Activated naive CD8-positive, alpha-beta T cell (primary cell): ENCODE measurements at regions not wholly inside any gene's neighbourhood (a gene's known extent, or its start where the extent isn't known, plus 50 kb on each side); places are given as distances from the start of the nearest gene placed in this dataset.
"Not testable (repeated sequence)": the region's sequence is repeated elsewhere in the genome, so short reads cannot be mapped to it uniquely, and the experiment has no call there.

ENCODE experiments used
- H3K27ac Mint-ChIP-seq: one replicate; pipeline ENCODE4 v1.8.0; 2021; ENCODE audit warnings: mixed read lengths
- H3K27me3 Mint-ChIP-seq: one replicate; pipeline ENCODE4 v1.8.0; 2021; ENCODE audit warnings: mixed read lengths
- H3K36me3 Mint-ChIP-seq: one replicate; pipeline ENCODE4 v1.8.0; 2021; ENCODE audit warnings: mixed read lengths
- H3K4me1 Mint-ChIP-seq: one replicate; pipeline ENCODE4 v1.8.0; 2021; ENCODE audit warnings: low read depth, mixed read lengths
- H3K4me3 Mint-ChIP-seq: one replicate; pipeline ENCODE4 v1.8.0; 2021; ENCODE audit warnings: mild to moderate bottlenecking, mixed read lengths
- H3K9me3 Mint-ChIP-seq: one replicate; pipeline ENCODE4 v1.8.0; 2021; ENCODE audit warnings: low read depth, mixed read lengths

GRCh38 chr2:58715344-58715743 lies 474.2 kb upstream of the FANCL start:
- H3K4me1 Mint-ChIP-seq: no peaks in the 10 kb centered on the region
- no peak overlapping the region for H3K27ac Mint-ChIP-seq
- H3K4me3 Mint-ChIP-seq: no peak overlapping the region
- no peaks in the 10 kb centered on the region for H3K36me3 Mint-ChIP-seq
- H3K9me3 Mint-ChIP-seq: no peaks in the 10 kb centered on the region
- H3K27me3 Mint-ChIP-seq: no peaks in the 10 kb centered on the region

- no peaks in the 10 kb centered on the region for H3K4me1 Mint-ChIP-seq
- no peaks in the 10 kb centered on the region for H3K27me3 Mint-ChIP-seq
- H3K4me3 Mint-ChIP-seq: no peak overlapping the region
- H3K9me3 Mint-ChIP-seq: no peaks in the 10 kb centered on the region
- no peak overlapping the region for H3K27ac Mint-ChIP-seq
- no peaks in the 10 kb centered on the region for H3K36me3 Mint-ChIP-seq
Measured at GRCh38 chr2:58714238-58714637, 473.1 kb upstream of the FANCL start.

- peaks cover 5% of the 10 kb centered on the region for H3K27me3 Mint-ChIP-seq
- no peaks in the 10 kb centered on the region for H3K36me3 Mint-ChIP-seq
- no peak overlapping the region for H3K27ac Mint-ChIP-seq
- H3K4me1 Mint-ChIP-seq: no peaks in the 10 kb centered on the region
- H3K9me3 Mint-ChIP-seq: no peaks in the 10 kb centered on the region
- no peak overlapping the region for H3K4me3 Mint-ChIP-seq
Measured at GRCh38 chr2:58710795-58711279, 469.7 kb upstream of the FANCL start.

GRCh38 chr2:58709687-58710354 lies 468.7 kb upstream of the FANCL start:
- no peak overlapping the region for H3K4me3 Mint-ChIP-seq
- peaks cover 5% of the 10 kb centered on the region for H3K27me3 Mint-ChIP-seq
- no peaks in the 10 kb centered on the region for H3K36me3 Mint-ChIP-seq
- H3K4me1 Mint-ChIP-seq: no peaks in the 10 kb centered on the region
- H3K9me3 Mint-ChIP-seq: no peaks in the 10 kb centered on the region
- no peak overlapping the region for H3K27ac Mint-ChIP-seq

GRCh38 chr2:58709274-58709673 lies 468.1 kb upstream of the FANCL start:
- no peak overlapping the region for H3K27ac Mint-ChIP-seq
- no peak overlapping the region for H3K4me3 Mint-ChIP-seq
- H3K36me3 Mint-ChIP-seq: no peaks in the 10 kb centered on the region
- no peaks in the 10 kb centered on the region for H3K4me1 Mint-ChIP-seq
- peaks cover 5% of the 10 kb centered on the region for H3K27me3 Mint-ChIP-seq
- H3K9me3 Mint-ChIP-seq: no peaks in the 10 kb centered on the region

GRCh38 chr2:58708565-58708964 lies 467.4 kb upstream of the FANCL start:
- Mint-ChIP-seq H3K4me3 (no peak overlapping the region), H3K27ac (no peak overlapping the region), H3K36me3 (no peaks in the 10 kb centered on the region)

GRCh38 chr2:58702302-58702885 lies 461.3 kb upstream of the FANCL start:
- peaks cover 9% of the 10 kb centered on the region for H3K27me3 Mint-ChIP-seq
- no peaks in the 10 kb centered on the region for H3K9me3 Mint-ChIP-seq
- no peaks in the 10 kb centered on the region for H3K36me3 Mint-ChIP-seq
- no peak overlapping the region for H3K27ac Mint-ChIP-seq
- no peak overlapping the region for H3K4me3 Mint-ChIP-seq
- H3K4me1 Mint-ChIP-seq: no peaks in the 10 kb centered on the region

More at GRCh38 chr2:58708565-58708964, 467.4 kb upstream of the FANCL start:
- Mint-ChIP-seq H3K27me3 (peaks cover 5% of the 10 kb centered on the region), H3K4me1 (no peaks in the 10 kb centered on the region), H3K9me3 (no peaks in the 10 kb centered on the region)

- H3K27ac Mint-ChIP-seq: no peak overlapping the region
- H3K27me3 Mint-ChIP-seq: peaks cover 9% of the 10 kb centered on the region
- H3K9me3 Mint-ChIP-seq: no peaks in the 10 kb centered on the region
- H3K4me1 Mint-ChIP-seq: no peaks in the 10 kb centered on the region
- no peaks in the 10 kb centered on the region for H3K36me3 Mint-ChIP-seq
- H3K4me3 Mint-ChIP-seq: no peak overlapping the region
Measured at GRCh38 chr2:58701688-58702301, 460.7 kb upstream of the FANCL start.

GRCh38 chr2:58700591-58700990 lies 459.5 kb upstream of the FANCL start:
- H3K27ac Mint-ChIP-seq: no peak overlapping the region
- H3K27me3 Mint-ChIP-seq: peaks cover 4% of the 10 kb centered on the region
- no peaks in the 10 kb centered on the region for H3K36me3 Mint-ChIP-seq
- H3K9me3 Mint-ChIP-seq: no peaks in the 10 kb centered on the region
- H3K4me1 Mint-ChIP-seq: no peaks in the 10 kb centered on the region
- no peak overlapping the region for H3K4me3 Mint-ChIP-seq

GRCh38 chr2:58699411-58699810 lies 458.3 kb upstream of the FANCL start:
- Mint-ChIP-seq H3K4me1 (no peaks in the 10 kb centered on the region), H3K9me3 (no peaks in the 10 kb centered on the region), H3K36me3 (no peaks in the 10 kb centered on the region), H3K27me3 (peaks cover 4% of the 10 kb centered on the region), H3K27ac (no peak overlapping the region), H3K4me3 (no peak overlapping the region)

GRCh38 chr2:58698620-58699019 lies 457.5 kb upstream of the FANCL start:
- H3K27ac Mint-ChIP-seq: no peak overlapping the region
- no peaks in the 10 kb centered on the region for H3K4me1 Mint-ChIP-seq
- H3K36me3 Mint-ChIP-seq: no peaks in the 10 kb centered on the region
- H3K4me3 Mint-ChIP-seq: no peak overlapping the region
- no peaks in the 10 kb centered on the region for H3K9me3 Mint-ChIP-seq
- H3K27me3 Mint-ChIP-seq: peaks cover 4% of the 10 kb centered on the region

GRCh38 chr2:58694114-58694513 lies 453.0 kb upstream of the FANCL start:
- not testable (repeated sequence) for H3K27me3 Mint-ChIP-seq, H3K9me3 Mint-ChIP-seq, H3K27ac Mint-ChIP-seq, H3K36me3 Mint-ChIP-seq, H3K4me3 Mint-ChIP-seq, H3K4me1 Mint-ChIP-seq

- H3K9me3 Mint-ChIP-seq, H3K36me3 Mint-ChIP-seq, H3K4me1 Mint-ChIP-seq, H3K4me3 Mint-ChIP-seq, H3K27me3 Mint-ChIP-seq, H3K27ac Mint-ChIP-seq: not testable (repeated sequence)
Measured at GRCh38 chr2:58691041-58691440, 449.9 kb upstream of the FANCL start.

GRCh38 chr2:58688813-58689212 lies 447.7 kb upstream of the FANCL start:
- H3K4me1 Mint-ChIP-seq: no peaks in the 10 kb centered on the region
- no peaks in the 10 kb centered on the region for H3K9me3 Mint-ChIP-seq
- no peaks in the 10 kb centered on the region for H3K36me3 Mint-ChIP-seq
- no peak overlapping the region for H3K4me3 Mint-ChIP-seq
- H3K27me3 Mint-ChIP-seq: peaks cover 4% of the 10 kb centered on the region
- H3K27ac Mint-ChIP-seq: no peak overlapping the region

- no peaks in the 10 kb centered on the region for H3K4me1 Mint-ChIP-seq
- H3K36me3 Mint-ChIP-seq: no peaks in the 10 kb centered on the region
- H3K9me3 Mint-ChIP-seq: no peaks in the 10 kb centered on the region
- H3K4me3 Mint-ChIP-seq: no peak overlapping the region
- H3K27me3 Mint-ChIP-seq: peaks cover 6% of the 10 kb centered on the region
- no peak overlapping the region for H3K27ac Mint-ChIP-seq
Measured at GRCh38 chr2:58686776-58687175, 445.7 kb upstream of the FANCL start.
